Tibial nerve (tissue), 4 donors: ENCODE measurements at regions not wholly inside any gene's neighbourhood (a gene's known extent, or its start where the extent isn't known, plus 50 kb on each side); places are given as distances from the start of the nearest gene placed in this dataset.

Experiments
- DNase-seq, 2 donors: peaks; one replicate each; pipeline ENCODE4 v3.0.0-alpha.2; 2019; ENCODE audit warnings: low spot score in 2 of 2
- H3K27ac ChIP-seq, 4 donors: fragments of 200-600 bp; sonication (generic) in 3 of 4; one replicate each; pipeline ENCODE4 v1.5.1; 2017 to 2019; ENCODE audit warnings: mild to moderate bottlenecking in 1 of 4
- H3K27me3 ChIP-seq, 2 donors: fragments of 200-600 bp; sonication (generic) in 1 of 2; one replicate each; pipeline versions ENCODE4 v1.5.1 to v1.6.0; 2017 to 2019
- H3K36me3 ChIP-seq, 3 donors: fragments of 200-600 bp; sonication (generic); one replicate each; pipeline ENCODE4 v1.5.1; 2018 to 2019
- H3K4me1 ChIP-seq, 4 donors: fragments of 200-600 bp; sonication (generic) in 3 of 4; one replicate each; pipeline ENCODE4 v1.5.1; 2017 to 2019
- H3K4me3 ChIP-seq, 4 donors: fragments of 200-600 bp; sonication (generic) in 3 of 4; one replicate each; pipeline ENCODE4 v1.5.1; 2017 to 2019; ENCODE audit warnings: mild to moderate bottlenecking in 1 of 4, moderate library complexity in 1 of 4
- H3K9me3 ChIP-seq, 4 donors: fragments of 200-600 bp; sonication (generic) in 3 of 4; one replicate each; pipeline ENCODE4 v1.5.1; 2017 to 2019
- CTCF ChIP-seq, 5 experiments: fragments of 200-600 bp in 3 of 5; fragments of 450-650 bp in 2 of 5; sonication (generic) in 3 of 5; IDR thresholded peaks; one replicate each; pipeline ENCODE4 v1.5.1; 2016 to 2019; ENCODE audit warnings: antibody characterized with exemption in 5 of 5, mild to moderate bottlenecking in 3 of 5, moderate library complexity in 2 of 5
- EP300 ChIP-seq, 2 donors: sonication (generic); formaldehyde crosslinking; IDR thresholded peaks; one replicate each; pipeline ENCODE4 v1.6.1; 2017; ENCODE audit warnings: antibody characterized with exemption in 2 of 2, mild to moderate bottlenecking in 1 of 2
- POLR2A ChIP-seq, 2 donors: fragments of 450-650 bp; IDR thresholded peaks; one replicate each; pipeline ENCODE4 v1.6.1; 2017; ENCODE audit warnings: antibody characterized with exemption in 2 of 2, mild to moderate bottlenecking in 2 of 2, moderate library complexity in 2 of 2
- WGBS, 2 donors: methylation state at CpG; one replicate each; pipeline ENCODE4 v1.1.5; 2018; 5-methylcytosine and 5-hydroxymethylcytosine counted together

- H3K9me3 ChIP-seq, result no peaks in the 10 kb centered on the region
- WGBS, 2 donors, result 61 to 65% methylated on average over 2 of the region's 2 CpGs
- H3K27ac ChIP-seq, result no peak overlapping the region
- H3K4me1 ChIP-seq, result no peaks in the 10 kb centered on the region
- H3K4me3 ChIP-seq, result no peak overlapping the region
- H3K27me3 ChIP-seq, result no peaks in the 10 kb centered on the region
- no peak for DNase-seq
- TF ChIP-seq POLR2A (IDR thresholded peaks at IDR 0.05) (no peak), CTCF (IDR thresholded peaks at IDR 0.05) (no peak), EP300 (IDR thresholded peaks at IDR 0.05) (no peak)
- H3K36me3 ChIP-seq, result no peaks in the 10 kb centered on the region
These were observed 276.0 kb downstream of the FOXG1 start for GRCh38 chr14:29042551-29042950.

GRCh38 chr14:29043737-29044136, 277.1 kb downstream of the FOXG1 start:
- H3K9me3 ChIP-seq, result no peaks in the 10 kb centered on the region
- H3K4me3 ChIP-seq, result no peak overlapping the region
- no peaks in the 10 kb centered on the region for H3K36me3 ChIP-seq
- TF ChIP-seq EP300 (IDR thresholded peaks at IDR 0.05) (no peak), CTCF (IDR thresholded peaks at IDR 0.05) (no peak), POLR2A (IDR thresholded peaks at IDR 0.05) (no peak)
- WGBS, 2 donors, result 73 to 75% methylated on average over 2 of the region's 2 CpGs
- no peaks in the 10 kb centered on the region for H3K27me3 ChIP-seq
- H3K27ac ChIP-seq, result no peak overlapping the region
- H3K4me1 ChIP-seq, result no peaks in the 10 kb centered on the region
- DNase-seq, result no peak

GRCh38 chr14:29045237-29045636, 278.6 kb downstream of the FOXG1 start:
- Histone ChIP-seq H3K4me1 (no peaks in the 10 kb centered on the region), H3K4me3 (no peak overlapping the region), H3K27me3 (no peaks in the 10 kb centered on the region), H3K9me3 (peaks cover 0 to under 1% (median 0%) of the 10 kb centered on the region in 4 donors), H3K36me3 (no peaks in the 10 kb centered on the region), H3K27ac (no peak overlapping the region)
- 52 to 68% methylated on average over 2 of the region's 2 CpGs for WGBS, 2 donors
- no peak for DNase-seq
- no peak for TF ChIP-seq EP300 (IDR thresholded peaks at IDR 0.05)
- no peak for TF ChIP-seq CTCF (IDR thresholded peaks at IDR 0.05)
- TF ChIP-seq POLR2A (IDR thresholded peaks at IDR 0.05), result no peak

- Histone ChIP-seq H3K9me3 (peaks cover 0 to 8% (median 0%) of the 10 kb centered on the region in 4 donors), H3K4me3 (no peak overlapping the region), H3K27ac (no peak overlapping the region), H3K4me1 (no peaks in the 10 kb centered on the region), H3K27me3 (no peaks in the 10 kb centered on the region), H3K36me3 (no peaks in the 10 kb centered on the region)
- no peak for DNase-seq
- TF ChIP-seq EP300 (IDR thresholded peaks at IDR 0.05) (no peak), CTCF (IDR thresholded peaks at IDR 0.05) (no peak), POLR2A (IDR thresholded peaks at IDR 0.05) (no peak)
- 70 to 73% methylated on average over 2 of the region's 2 CpGs for whole genome bisulfite sequencing, 2 donors
These were observed 287.5 kb downstream of the FOXG1 start for GRCh38 chr14:29054119-29054518.

- Histone ChIP-seq H3K36me3 (no peaks in the 10 kb centered on the region), H3K27me3 (no peaks in the 10 kb centered on the region), H3K4me1 (no peaks in the 10 kb centered on the region), H3K4me3 (no peak overlapping the region), H3K9me3 (no peaks in the 10 kb centered on the region), H3K27ac (no peak overlapping the region)
- TF ChIP-seq CTCF (IDR thresholded peaks at IDR 0.05), result no peak
- no peak for TF ChIP-seq EP300 (IDR thresholded peaks at IDR 0.05)
- no peak for TF ChIP-seq POLR2A (IDR thresholded peaks at IDR 0.05)
- WGBS, 2 donors, result 81 to 83% methylated on average over 6 of the region's 6 CpGs
- no peak for DNase-seq
These were observed 289.5 kb downstream of the FOXG1 start for GRCh38 chr14:29056041-29056566.
